ENCODE measurements at regions not wholly inside any gene's neighbourhood (a gene's known extent, or its start where the extent isn't known, plus 50 kb on each side); places are given as distances from the start of the nearest gene placed in this dataset.

DNA sequence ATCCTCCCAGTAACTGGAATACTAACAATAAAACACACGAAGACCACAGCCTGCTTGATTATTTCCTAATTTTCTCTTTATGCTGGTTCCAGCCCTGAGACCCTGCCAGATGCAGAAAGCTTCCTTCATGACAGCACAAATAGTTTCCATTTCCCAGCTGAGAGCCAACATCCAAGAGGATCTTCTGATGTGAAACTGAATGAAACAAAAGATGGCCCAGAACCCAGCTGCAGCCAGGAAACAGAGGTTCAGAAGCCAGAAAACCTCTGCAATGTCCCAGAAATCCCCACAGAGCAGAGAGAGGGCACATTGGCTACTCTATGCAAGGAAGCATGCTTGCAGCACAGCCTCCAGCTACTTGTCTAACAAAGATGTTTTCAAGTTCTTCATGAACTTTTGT, 61.8 kb upstream of the PLEKHG1 start:
- no peak for DNase-seq (ENCODE audit: low read depth)

DNA sequence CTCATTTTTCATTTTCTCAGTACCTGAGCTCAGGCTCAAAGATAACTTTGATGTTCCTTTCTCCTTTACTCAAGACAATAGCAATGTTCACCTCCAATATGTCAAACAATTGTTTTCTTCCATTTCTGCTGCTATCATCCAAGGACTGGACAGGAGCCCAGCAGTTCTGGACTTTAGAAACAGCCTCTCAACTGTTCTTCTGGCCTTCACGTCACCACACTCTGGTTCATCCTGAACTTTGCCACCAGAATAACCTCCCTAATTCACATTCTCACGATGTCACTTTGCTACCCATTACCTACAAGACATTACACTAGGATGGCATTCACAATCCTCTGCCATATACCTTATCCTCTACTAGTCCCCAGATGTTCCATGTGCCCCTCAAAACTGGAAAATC, 60.6 kb upstream of the PLEKHG1 start:
- DNase-seq (ENCODE audit: low read depth), result no peak

DNA sequence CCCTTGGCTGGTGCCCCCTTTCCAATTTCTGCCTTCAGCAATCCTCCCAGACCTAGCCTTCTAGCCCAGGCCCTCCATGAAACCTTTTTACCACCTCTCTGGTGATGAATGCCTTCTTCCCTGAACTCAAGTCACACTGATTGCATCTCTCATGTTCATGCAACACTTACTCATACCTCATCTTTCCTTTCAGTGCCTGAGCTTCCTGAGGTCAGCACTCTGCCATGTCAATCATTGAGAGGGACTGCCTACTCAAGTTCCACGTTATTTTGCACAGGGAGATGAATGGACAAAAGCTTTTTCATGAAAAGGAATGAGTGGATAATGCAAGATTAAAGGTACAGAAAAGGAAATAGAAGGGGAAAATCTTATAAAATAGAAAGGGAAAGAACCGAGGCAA, 60.1 kb upstream of the PLEKHG1 start:
- DNase-seq (ENCODE audit: low read depth), result no peak

DNA sequence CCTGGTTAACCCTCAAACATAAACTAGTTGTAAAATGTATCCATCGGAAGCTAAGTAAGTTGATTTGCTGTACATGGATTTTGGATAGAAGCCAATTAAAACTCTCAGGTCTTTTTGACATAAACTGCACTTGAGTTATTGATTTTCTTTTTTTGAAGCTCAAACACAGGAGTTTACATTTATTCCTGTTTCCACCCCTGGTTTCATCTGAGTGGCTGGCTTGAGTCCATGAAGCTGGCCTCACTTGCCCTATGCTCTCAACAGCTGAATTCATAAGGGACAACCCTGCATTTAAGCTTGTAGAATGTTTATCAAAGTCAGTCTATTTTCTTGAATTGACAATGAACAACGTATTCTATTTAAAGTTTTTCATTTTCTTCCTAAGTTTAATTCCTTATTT, 58.1 kb upstream of the PLEKHG1 start:
- no peak for DNase-seq (ENCODE audit: low read depth)

DNA sequence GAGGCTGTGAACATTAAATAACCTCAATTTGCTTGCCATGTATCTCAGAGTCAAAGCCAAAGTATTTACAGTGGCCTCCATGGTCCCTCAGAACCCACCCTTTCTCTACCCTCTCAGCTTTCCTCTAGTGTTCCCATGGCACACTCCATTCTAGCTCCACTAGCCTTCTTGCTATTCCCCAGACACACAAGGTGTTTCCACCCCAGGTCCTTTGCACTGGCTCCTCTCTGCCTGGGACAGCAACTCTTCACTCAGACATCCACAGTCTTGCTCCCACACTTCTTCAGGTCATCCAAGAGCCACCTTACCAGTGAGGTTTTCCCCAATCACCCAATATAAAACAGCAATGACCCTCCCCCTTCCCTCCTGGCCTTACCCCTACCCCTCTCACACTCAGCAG, 56.5 kb upstream of the PLEKHG1 start:
- DNase-seq (ENCODE audit: low read depth), result no peak

DNA sequence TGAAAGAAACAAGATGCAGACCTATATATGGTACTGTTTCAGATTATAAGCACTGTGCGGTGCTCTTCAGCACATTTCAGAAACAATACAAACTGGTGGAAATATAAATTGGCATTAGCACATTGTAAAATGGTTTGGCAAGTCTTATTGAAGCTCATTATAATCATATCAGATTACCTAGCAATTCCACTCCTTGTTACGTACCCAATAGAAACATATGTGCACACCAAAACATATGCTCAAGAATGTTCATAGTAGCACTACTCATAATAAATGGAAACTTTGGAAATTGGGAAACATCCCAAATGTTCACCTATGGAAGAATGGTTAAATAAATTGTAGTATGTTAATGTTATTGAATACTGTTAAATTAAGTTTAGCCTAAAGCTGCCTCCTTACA, 54.9 kb upstream of the PLEKHG1 start:
- no peak for DNase-seq (ENCODE audit: low read depth)

DNA sequence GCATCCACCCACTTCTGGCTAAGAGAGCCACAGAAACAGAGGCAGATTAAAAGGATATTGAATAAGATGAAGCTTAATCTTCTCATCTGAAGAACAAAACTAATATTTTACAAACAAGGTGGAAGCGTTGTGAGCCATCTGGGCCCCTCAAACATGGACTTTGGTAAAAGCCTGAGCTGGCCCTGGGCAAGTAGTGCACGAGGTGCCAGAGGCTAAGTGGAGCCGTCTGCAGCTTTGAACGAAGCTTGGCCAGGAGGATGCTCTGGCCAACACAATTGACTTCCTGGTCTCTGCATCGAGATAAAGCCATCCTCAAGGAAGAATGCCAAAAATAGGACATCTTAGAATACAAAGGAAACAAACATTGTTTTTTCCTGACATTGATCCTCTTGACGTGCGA, 53.2 kb upstream of the PLEKHG1 start:
- no peak for DNase-seq (ENCODE audit: low read depth)

DNA sequence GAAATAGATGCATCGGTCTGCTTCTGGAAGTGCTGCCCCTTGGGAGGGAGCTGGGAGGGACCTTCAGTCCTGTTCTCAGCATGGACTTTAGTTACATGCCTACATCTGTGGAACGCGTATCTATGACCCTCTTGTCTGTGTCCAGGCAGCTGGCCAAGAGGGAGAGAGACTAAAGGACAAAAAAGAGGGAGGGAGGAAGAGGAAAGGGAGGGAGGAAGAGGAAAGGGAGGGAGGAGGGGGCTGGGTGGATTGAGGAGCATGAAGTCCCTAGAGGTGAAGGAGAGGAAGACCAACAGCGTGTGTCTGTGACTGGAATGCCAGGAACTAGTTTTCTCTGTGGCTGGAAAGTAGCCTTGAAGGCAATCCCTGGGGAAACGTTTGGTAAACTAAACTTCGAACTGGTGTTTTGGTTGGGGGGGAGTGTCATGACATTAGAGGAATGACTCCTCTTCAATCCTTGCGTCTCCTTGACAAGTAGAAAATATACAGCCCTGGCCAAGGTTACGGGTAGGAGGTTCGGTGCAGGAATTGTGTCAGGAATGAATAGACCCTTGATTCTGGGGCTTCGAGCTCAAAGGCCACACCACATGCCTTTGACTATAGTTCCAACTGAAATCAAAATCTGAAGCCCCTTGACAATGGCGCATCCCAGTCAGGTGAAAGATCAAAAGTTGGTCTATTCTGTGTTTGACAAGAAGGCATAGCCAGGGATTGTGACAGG, 52.0 kb upstream of the PLEKHG1 start:
- no peak for DNase-seq (ENCODE audit: low read depth)

DNA sequence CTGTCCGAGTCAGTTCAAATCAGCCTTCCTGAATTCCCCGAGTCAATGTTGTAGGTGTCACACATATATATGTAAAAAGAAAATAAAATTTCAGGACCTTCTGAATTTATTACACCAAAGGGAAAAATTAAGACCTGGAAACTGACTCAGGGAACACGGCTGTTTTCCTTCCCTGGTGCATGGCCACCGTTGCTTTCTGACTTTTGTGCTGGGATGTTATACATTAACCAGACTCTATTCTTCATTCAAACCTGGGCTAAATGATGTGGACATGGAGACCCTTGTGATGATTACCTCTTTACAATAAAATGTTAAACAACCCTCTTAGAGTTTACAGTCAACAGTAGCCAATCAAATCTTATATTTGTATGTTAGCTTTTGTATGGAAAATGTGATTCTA, 51.4 kb upstream of the PLEKHG1 start:
- DNase-seq (ENCODE audit: low read depth), result no peak

DNA sequence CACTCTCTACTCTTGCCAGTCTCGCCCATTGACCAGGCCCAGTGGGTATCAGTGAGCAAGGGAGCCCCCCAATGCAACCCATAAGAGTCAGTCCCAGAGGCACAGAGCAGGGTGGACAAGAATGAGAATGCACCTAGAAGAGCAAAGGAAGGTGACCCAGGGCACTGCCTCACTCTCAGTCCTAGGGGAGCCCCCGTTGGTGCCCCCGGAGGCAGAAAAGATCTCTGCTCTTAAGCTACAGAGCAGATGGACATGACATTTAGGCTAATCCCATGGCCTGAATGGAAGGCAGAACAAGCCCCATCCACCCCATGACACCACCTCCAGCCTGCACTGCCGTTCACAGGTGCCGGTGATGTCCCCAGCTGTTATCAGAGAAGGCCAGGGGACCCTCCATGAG, 50.7 kb upstream of the PLEKHG1 start:
- DNase-seq (ENCODE audit: low read depth), result no peak

DNA sequence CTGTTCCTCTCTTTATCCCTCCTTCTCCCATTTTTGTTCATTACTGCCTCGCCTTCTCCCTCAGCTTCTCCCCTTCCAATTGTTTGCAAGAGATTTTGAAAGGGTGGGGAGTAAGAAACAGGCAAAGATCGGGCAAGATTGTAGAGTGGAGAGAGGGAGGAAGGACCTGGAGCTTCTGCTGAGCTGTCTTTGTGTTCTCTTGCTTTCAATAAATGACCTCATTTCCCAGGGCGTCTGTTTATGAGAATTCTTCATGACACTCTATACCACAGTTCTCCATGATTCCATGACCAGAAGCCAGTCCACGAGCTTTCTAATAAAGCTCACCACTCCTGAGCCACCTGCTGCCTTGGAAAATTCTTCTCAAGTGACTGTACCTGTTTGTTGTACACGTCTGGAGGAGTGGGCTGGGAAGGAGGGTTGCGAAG, 50.0 kb upstream of the PLEKHG1 start:
- no peak for DNase-seq (ENCODE audit: low read depth)
